T follicular helper cell (primary cell): ENCODE measurements at regions not wholly inside any gene's neighbourhood (a gene's known extent, or its start where the extent isn't known, plus 50 kb on each side); places are given as distances from the start of the nearest gene placed in this dataset.
"Not testable (repeated sequence)": the region's sequence is repeated elsewhere in the genome, so short reads cannot be mapped to it uniquely, and the experiment has no call there.

Experiments used
- DNase-seq: peaks from one replicate; pipeline ENCODE4 v3.0.0-alpha.2; 2020; ENCODE audit warnings: low read depth

- no peak for DNase-seq
Measured at GRCh38 chr18:57953883-57954282, 90.1 kb upstream of the NEDD4L start.

GRCh38 chr18:57951999-57952774 is 91.8 kb upstream of the NEDD4L start:
- no peak for DNase-seq

- DNase-seq = no peak
Measured at GRCh38 chr18:57951117-57951796, 92.8 kb upstream of the NEDD4L start.

GRCh38 chr18:57950542-57950941 is 93.5 kb upstream of the NEDD4L start:
- DNase-seq = no peak

- DNase-seq = not testable (repeated sequence)
Measured at GRCh38 chr18:57949335-57949734, 94.7 kb upstream of the NEDD4L start.

- DNase-seq = no peak
Measured at GRCh38 chr18:57947117-57947516, 96.9 kb upstream of the NEDD4L start.

GRCh38 chr18:57943723-57944122 is 100.3 kb upstream of the NEDD4L start:
- DNase-seq = no peak

- no peak for DNase-seq
Measured at GRCh38 chr18:57942493-57942892, 101.5 kb upstream of the NEDD4L start.

- no peak for DNase-seq
Measured at GRCh38 chr18:57941841-57942489, 102.1 kb upstream of the NEDD4L start.

GRCh38 chr18:57940166-57940660 is 103.8 kb upstream of the NEDD4L start:
- no peak for DNase-seq

GRCh38 chr18:57934375-57934774 is 109.7 kb upstream of the NEDD4L start:
- not testable (repeated sequence) for DNase-seq

- no peak for DNase-seq
Measured at GRCh38 chr18:57931038-57931437, 113.0 kb upstream of the NEDD4L start.

- DNase-seq = no peak
Measured at GRCh38 chr18:57930476-57930875, 113.5 kb upstream of the NEDD4L start.

- DNase-seq = no peak
Measured at GRCh38 chr18:57929922-57930321, 114.1 kb upstream of the NEDD4L start.

GRCh38 chr18:57928466-57928865 is 115.6 kb upstream of the NEDD4L start:
- no peak for DNase-seq

GRCh38 chr18:57927511-57927910 is 116.5 kb upstream of the NEDD4L start:
- DNase-seq = no peak

GRCh38 chr18:57925706-57926105 is 118.3 kb upstream of the NEDD4L start:
- DNase-seq = no peak

- DNase-seq = no peak
Measured at GRCh38 chr18:57923611-57924010, 120.4 kb upstream of the NEDD4L start.

- DNase-seq = no peak
Measured at GRCh38 chr18:57922885-57923284, 119.8 kb upstream of the ATP8B1 start.

GRCh38 chr18:57921708-57922107 is 118.6 kb upstream of the ATP8B1 start:
- no peak for DNase-seq

GRCh38 chr18:57920036-57920435 is 116.9 kb upstream of the ATP8B1 start:
- no peak for DNase-seq

- no peak for DNase-seq
Measured at GRCh38 chr18:57918601-57919000, 115.5 kb upstream of the ATP8B1 start.

- no peak for DNase-seq
Measured at GRCh38 chr18:57916684-57917083, 113.6 kb upstream of the ATP8B1 start.
